ENCODE measurements at regions not wholly inside any gene's neighbourhood (a gene's known extent, or its start where the extent isn't known, plus 50 kb on each side); places are given as distances from the start of the nearest gene placed in this dataset.

GRCh38 chr12:116432314-116432750 lies 126.8 kb upstream of the MAP1LC3B2 start:
- intact Hi-C loops (cut with micrococcal nuclease) = loop anchor here (5.0 kb wide), 2 partner anchors 95 to 165 kb away; no protein-coding TSS in a partner anchor
- no peak overlapping the region for H4K5ac ChIP-seq (ENCODE audit: low read depth, low read length)
- no peak overlapping the region for H3K14ac ChIP-seq (replicated peaks; ENCODE audit: low read depth, low read length)
- peak; percentile 50 for DNase-seq
- H3K36me3 ChIP-seq (ENCODE audit: control insufficient read depth, insufficient read depth, low read length) = no peaks in the 10 kb centered on the region
- no peaks in the 10 kb centered on the region for H3K27me3 ChIP-seq (ENCODE audit: control insufficient read depth, insufficient read depth, low read length)
- no peak overlapping the region for H2BK5ac ChIP-seq (ENCODE audit: low read depth, low read length, poor library complexity, severe bottlenecking)
- peak overlapping the region; percentile 32; the same call in 1 of the 2 replicates for H3K27ac ChIP-seq (ENCODE audit: insufficient read depth, low read length)
- H3K4me2 ChIP-seq (ENCODE audit: low read depth, low read length) = no peak overlapping the region
- no peak overlapping the region for H3K4me3 ChIP-seq (ENCODE audit: insufficient read depth, low read depth, low read length)
- BruUV-seq (replicated peaks) = no TSS peak
- H3K4me1 ChIP-seq (ENCODE audit: control insufficient read depth, insufficient read depth, low read length) = peaks cover 11% of the 10 kb centered on the region
- 20% methylated on average over 2 of the region's 4 CpGs; no CpG with 5 or more reads in 1 of the 2 experiments for WGBS, 2 experiments (ENCODE audit: extremely low coverage in 2 of 2, insufficient read length in 1 of 2)
- peak overlapping the region; percentile 69 for H2AFZ ChIP-seq (replicated peaks; ENCODE audit: low read length, poor library complexity)
- H3K4ac ChIP-seq (ENCODE audit: low read depth, low read length) = peak overlapping the region; percentile 30; the same call in 1 of the 2 replicates
- in situ Hi-C loops (cut with MboI; ENCODE audit: low sequenced_read_pairs) = no loop called here
- H4K20me1 ChIP-seq (ENCODE audit: insufficient read depth, low read length) = no peaks in the 10 kb centered on the region
- H2BK15ac ChIP-seq (ENCODE audit: low read depth, low read length) = peak overlapping the region; percentile 60; the same call in 1 of the 3 replicates
- H3K23ac ChIP-seq (ENCODE audit: low read depth, low read length) = no peak overlapping the region
- POLR2A ChIA-PET (ENCODE audit: unreplicated experiment) = no interaction called here
- CTCF ChIA-PET = no interaction called here
- H2AK9ac ChIP-seq (replicated peaks; ENCODE audit: low read depth, low read length, poor library complexity) = no peak overlapping the region
- H4K8ac ChIP-seq (ENCODE audit: low read depth in 2 of 2, low read length in 2 of 2) = no peak overlapping the region; a peak in 1 of 4 replicates
- H3K79me1 ChIP-seq (ENCODE audit: low read depth in 1 of 2, low read length in 2 of 2) = no peaks in the 10 kb centered on the region
- H2BK20ac ChIP-seq (ENCODE audit: low read depth, low read length) = 0 out of 2 replicates have a peak overlapping the region, but pooled peaks have one; percentile 28
- H3K9ac ChIP-seq (ENCODE audit: low read depth, low read length) = no peak overlapping the region
- H2AK5ac ChIP-seq (ENCODE audit: low read depth, low read length) = peak overlapping the region; percentile 77
- H3K9me1 ChIP-seq (ENCODE audit: insufficient read depth, low read length) = 0 out of 2 replicates have a peak, but pooled peaks cover 3% of the 10 kb centered on the region
- H2BK120ac ChIP-seq (ENCODE audit: low read depth, low read length) = peak overlapping the region; percentile 25; the same call in 1 of the 2 replicates
- dilution Hi-C loops (cut with HindIII; ENCODE audit: low sequenced_read_pairs, unreplicated experiment) = no loop called here
- peaks cover 3% of the 10 kb centered on the region for H3K9me3 ChIP-seq (ENCODE audit: control insufficient read depth, insufficient read depth, low read length)
- H3K56ac ChIP-seq (ENCODE audit: extremely low read depth, insufficient read depth, low read length) = no peak overlapping the region
- TF ChIP-seq NFE2L2 (IDR thresholded peaks at IDR 0.05; ENCODE audit: low read depth, low read length) (no peak), MAFK (IDR thresholded peaks at IDR 0.05; ENCODE audit: low read depth, low read length) (no peak), ELK1 (IDR thresholded peaks at IDR 0.05; ENCODE audit: borderline replicate concordance, low read depth, low read length) (no peak), CEBPB (IDR thresholded peaks at IDR 0.05; ENCODE audit: low read depth, low read length) (no peak), FOS (IDR thresholded peaks at IDR 0.05; ENCODE audit: low read depth, low read length) (no peak), RFX5 (IDR thresholded peaks at IDR 0.05; ENCODE audit: low read depth, low read length) (no peak), POLR2A (IDR thresholded peaks at IDR 0.05; ENCODE audit: low read depth, low read length) (no peak), RCOR1 (IDR thresholded peaks at IDR 0.05; ENCODE audit: insufficient replicate concordance, low read length) (no peak), CTCF (conservative IDR thresholded peaks at IDR 0.05; ENCODE audit: low read depth, low read length) (no peak), SMC3 (IDR thresholded peaks at IDR 0.05; ENCODE audit: low read depth, low read length) (no peak), MXI1 (IDR thresholded peaks at IDR 0.05; ENCODE audit: borderline replicate concordance, low read depth, low read length) (no peak), CHD1 (IDR thresholded peaks at IDR 0.05; ENCODE audit: low read depth, low read length) (no peak), RAD21 (IDR thresholded peaks at IDR 0.05; ENCODE audit: low read length) (no peak), BHLHE40 (IDR thresholded peaks at IDR 0.05; ENCODE audit: low read depth, low read length) (no peak), MAZ (IDR thresholded peaks at IDR 0.05; ENCODE audit: borderline replicate concordance, low read depth, low read length) (no peak), USF2 (IDR thresholded peaks at IDR 0.05; ENCODE audit: low read depth, low read length) (no peak)
- H4K91ac ChIP-seq (ENCODE audit: insufficient read depth, low read depth, low read length) = peak overlapping the region; percentile 44; the same call in 1 of the 2 replicates
- peak overlapping the region; percentile 12 for H3K18ac ChIP-seq (ENCODE audit: low read depth, low read length)
- ATAC-seq (ENCODE audit: low read depth) = no peak

All from IMR-90 (cell line).